HG02973 (cell line): ENCODE measurements at regions not wholly inside any gene's neighbourhood (a gene's known extent, or its start where the extent isn't known, plus 50 kb on each side); places are given as distances from the start of the nearest gene placed in this dataset.

Experiments used
- ATAC-seq: cut with Tn5 transposase; IDR thresholded peaks from one replicate; pipeline ENCODE4 v1.9.1; 2021; ENCODE audit warnings: moderate library complexity; ENCODE audit not compliant: unreplicated experiment

- ATAC-seq = no peak
Measured at GRCh38 chr6:24051942-24052589, 73.9 kb upstream of the NRSN1 start.

- ATAC-seq = no peak
Measured at GRCh38 chr6:24052590-24052961, 73.4 kb upstream of the NRSN1 start.

GRCh38 chr6:24053057-24053456 is 73.0 kb upstream of the NRSN1 start:
- ATAC-seq = no peak

GRCh38 chr6:24054388-24054787 is 71.6 kb upstream of the NRSN1 start:
- no peak for ATAC-seq

- ATAC-seq = no peak
Measured at GRCh38 chr6:24056567-24056966, 69.4 kb upstream of the NRSN1 start.

GRCh38 chr6:24057030-24057429 is 69.0 kb upstream of the NRSN1 start:
- no peak for ATAC-seq

- peak; percentile 98 for ATAC-seq
Measured at GRCh38 chr6:24060982-24061754, 64.8 kb upstream of the NRSN1 start.

- ATAC-seq = no peak
Measured at GRCh38 chr6:24064106-24064505, 61.9 kb upstream of the NRSN1 start.

- no peak for ATAC-seq
Measured at GRCh38 chr6:24064832-24065231, 61.2 kb upstream of the NRSN1 start.

- no peak for ATAC-seq
Measured at GRCh38 chr6:24069526-24069925, 56.5 kb upstream of the NRSN1 start.

- no peak for ATAC-seq
Measured at GRCh38 chr6:24072038-24072746, 53.8 kb upstream of the NRSN1 start.

GRCh38 chr6:24076011-24076410 is 50.0 kb upstream of the NRSN1 start:
- ATAC-seq = no peak
